ENCODE measurements at regions not wholly inside any gene's neighbourhood (a gene's known extent, or its start where the extent isn't known, plus 50 kb on each side); places are given as distances from the start of the nearest gene placed in this dataset.
"Not testable (repeated sequence)": the region's sequence is repeated elsewhere in the genome, so short reads cannot be mapped to it uniquely, and the experiment has no call there.

DNA sequence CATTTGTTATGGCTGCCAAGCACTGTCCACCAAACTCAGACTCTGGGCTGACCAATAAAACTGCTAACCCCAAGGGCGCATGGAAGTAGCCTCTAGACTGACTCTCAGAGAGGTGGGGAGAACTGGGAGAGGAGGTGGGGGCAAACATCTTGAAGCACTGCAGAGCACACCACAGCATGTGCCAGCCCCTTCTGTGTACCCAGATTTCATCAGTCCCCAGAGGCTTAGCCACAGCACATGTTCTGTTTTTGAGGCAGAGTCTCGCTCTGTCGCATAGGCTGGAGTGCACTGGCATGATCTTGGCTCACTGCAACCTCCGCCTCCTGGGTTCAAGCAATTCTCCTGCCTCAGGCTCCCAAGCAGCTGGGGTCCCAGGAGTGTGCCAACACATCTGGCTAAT is 119.5 kb upstream of the SPATA12 start:
- no peak overlapping the region for H3K4me3 ChIP-seq (ENCODE audit: low read depth in 1 of 3, low read length in 3 of 3)
- no peaks in the 10 kb centered on the region for H3K36me3 ChIP-seq (ENCODE audit: control insufficient read depth in 3 of 3, insufficient read depth in 2 of 3, low read depth in 1 of 3, low read length in 3 of 3)
- H3K27me3 ChIP-seq (ENCODE audit: control insufficient read depth in 3 of 3, insufficient read depth in 3 of 3, low read length in 3 of 3): peaks cover 0 to 21% (median 0%) of the 10 kb centered on the region in 3 donors
- H3K27ac ChIP-seq (ENCODE audit: low read depth in 1 of 3, low read length in 2 of 3): no peak overlapping the region
- peaks cover 0 to 5% of the 10 kb centered on the region in 2 donors for H3K9me3 ChIP-seq (ENCODE audit: control insufficient read depth in 2 of 2, insufficient read depth in 1 of 2, low read depth in 1 of 2, low read length in 1 of 2)
- no peaks in the 10 kb centered on the region for H3K4me1 ChIP-seq (ENCODE audit: control insufficient read depth in 3 of 3, insufficient read depth in 2 of 3, low read depth in 1 of 3, low read length in 2 of 3)
- FAIRE-seq: no peak
- 96 to 100% (median 98%) methylated on average over 4 of the region's 4 CpGs for WGBS, 3 donors
- no peak for DNase-seq

DNA sequence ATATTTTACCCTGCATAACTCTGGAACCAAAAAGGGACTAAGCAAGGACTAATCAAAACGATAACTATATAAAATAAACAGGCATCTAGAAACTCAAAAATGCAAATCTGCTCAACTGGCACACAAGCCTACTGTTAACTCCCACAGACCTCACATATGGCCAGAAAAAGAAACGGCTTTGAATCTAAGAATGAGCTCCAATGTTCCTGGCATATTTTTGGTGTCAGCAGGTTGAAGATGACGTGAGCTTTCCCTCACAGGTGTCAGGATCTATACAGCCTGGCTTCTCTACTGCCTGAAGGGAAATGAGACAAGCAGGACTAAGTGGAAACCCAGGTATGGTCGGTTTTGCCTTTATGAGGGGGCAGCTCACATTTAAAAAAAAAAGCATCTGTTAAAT is 120.1 kb upstream of the SPATA12 start:
- Histone ChIP-seq H3K9me3 (ENCODE audit: control insufficient read depth in 2 of 2, insufficient read depth in 1 of 2, low read depth in 1 of 2, low read length in 1 of 2) (peaks cover 0 to 3% of the 10 kb centered on the region in 2 donors), H3K27me3 (ENCODE audit: control insufficient read depth in 3 of 3, insufficient read depth in 3 of 3, low read length in 3 of 3) (peaks cover 0 to 21% (median 0%) of the 10 kb centered on the region in 3 donors), H3K36me3 (ENCODE audit: control insufficient read depth in 3 of 3, insufficient read depth in 2 of 3, low read depth in 1 of 3, low read length in 3 of 3) (no peaks in the 10 kb centered on the region), H3K4me3 (ENCODE audit: low read depth in 1 of 3, low read length in 3 of 3) (no peak overlapping the region), H3K27ac (ENCODE audit: low read depth in 1 of 3, low read length in 2 of 3) (no peak overlapping the region), H3K4me1 (ENCODE audit: control insufficient read depth in 3 of 3, insufficient read depth in 2 of 3, low read depth in 1 of 3, low read length in 2 of 3) (no peaks in the 10 kb centered on the region)
- 84 to 91% (median 87%) methylated on average over 4 of the region's 4 CpGs for WGBS, 3 donors
- FAIRE-seq (no peak), DNase-seq (no peak)

DNA sequence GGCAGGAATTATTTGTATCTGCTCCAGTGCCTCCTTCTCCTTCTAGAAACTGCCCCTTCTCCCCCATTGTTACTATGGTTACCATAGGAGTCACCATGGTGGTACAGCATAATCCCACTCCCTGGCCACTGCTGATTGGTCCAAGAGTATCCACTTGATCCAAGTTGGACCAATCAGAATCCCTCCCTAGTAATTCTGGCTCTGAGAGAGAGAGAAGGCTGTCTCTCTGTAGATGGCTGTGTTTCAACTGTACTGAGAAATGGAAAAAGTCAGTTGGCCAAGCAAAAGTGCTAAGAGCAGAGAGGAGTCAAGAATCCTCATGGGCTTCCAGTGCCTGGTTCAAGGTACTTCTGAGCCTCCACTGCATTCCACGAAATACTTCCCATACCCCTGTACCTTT is 120.6 kb upstream of the SPATA12 start:
- Histone ChIP-seq H3K27ac (ENCODE audit: low read depth in 1 of 3, low read length in 2 of 3) (no peak overlapping the region), H3K9me3 (ENCODE audit: control insufficient read depth in 2 of 2, insufficient read depth in 1 of 2, low read depth in 1 of 2, low read length in 1 of 2) (no peaks in the 10 kb centered on the region), H3K27me3 (ENCODE audit: control insufficient read depth in 3 of 3, insufficient read depth in 3 of 3, low read length in 3 of 3) (peaks cover 0 to 21% (median 0%) of the 10 kb centered on the region in 3 donors), H3K4me3 (ENCODE audit: low read depth in 1 of 3, low read length in 3 of 3) (no peak overlapping the region), H3K36me3 (ENCODE audit: control insufficient read depth in 3 of 3, insufficient read depth in 2 of 3, low read depth in 1 of 3, low read length in 3 of 3) (no peaks in the 10 kb centered on the region), H3K4me1 (ENCODE audit: control insufficient read depth in 3 of 3, insufficient read depth in 2 of 3, low read depth in 1 of 3, low read length in 2 of 3) (no peaks in the 10 kb centered on the region)
- FAIRE-seq: no peak
- WGBS, 3 donors: 87 to 96% (median 96%) methylated on average over 1 of the region's 1 CpG
- DNase-seq: no peak

DNA sequence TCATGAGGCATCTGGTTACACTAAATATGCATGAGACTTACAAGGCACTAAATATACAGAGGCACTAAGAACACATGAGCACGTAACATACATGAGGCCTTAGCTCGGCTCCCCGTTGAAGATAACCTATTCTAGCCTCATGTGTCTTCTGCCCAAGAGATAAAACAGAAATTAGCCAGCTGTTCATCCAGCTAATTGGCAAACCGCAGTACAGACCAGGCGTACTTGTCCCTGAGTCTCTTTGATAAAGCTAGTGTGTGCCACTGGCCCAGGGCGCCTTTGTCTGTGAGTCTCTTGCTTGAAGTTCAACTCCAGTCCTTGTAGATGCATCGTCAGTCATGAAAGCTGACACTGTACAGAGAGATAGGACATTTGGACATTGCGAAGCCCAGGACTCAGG is 121.9 kb upstream of the SPATA12 start:
- H3K4me1 ChIP-seq (ENCODE audit: control insufficient read depth in 3 of 3, insufficient read depth in 2 of 3, low read depth in 1 of 3, low read length in 2 of 3): no peaks in the 10 kb centered on the region
- H3K27ac ChIP-seq (ENCODE audit: low read depth in 1 of 3, low read length in 2 of 3): no peak overlapping the region
- DNase-seq: no peak
- FAIRE-seq: no peak
- peaks cover 0 to 12% of the 10 kb centered on the region in 2 donors for H3K9me3 ChIP-seq (ENCODE audit: control insufficient read depth in 2 of 2, insufficient read depth in 1 of 2, low read depth in 1 of 2, low read length in 1 of 2)
- peaks cover 0 to 21% (median 0%) of the 10 kb centered on the region in 3 donors for H3K27me3 ChIP-seq (ENCODE audit: control insufficient read depth in 3 of 3, insufficient read depth in 3 of 3, low read length in 3 of 3)
- no peak overlapping the region for H3K4me3 ChIP-seq (ENCODE audit: low read depth in 1 of 3, low read length in 3 of 3)
- WGBS, 3 donors: 93 to 95% (median 93%) methylated on average over 8 of the region's 8 CpGs
- no peaks in the 10 kb centered on the region for H3K36me3 ChIP-seq (ENCODE audit: control insufficient read depth in 3 of 3, insufficient read depth in 2 of 3, low read depth in 1 of 3, low read length in 3 of 3)

DNA sequence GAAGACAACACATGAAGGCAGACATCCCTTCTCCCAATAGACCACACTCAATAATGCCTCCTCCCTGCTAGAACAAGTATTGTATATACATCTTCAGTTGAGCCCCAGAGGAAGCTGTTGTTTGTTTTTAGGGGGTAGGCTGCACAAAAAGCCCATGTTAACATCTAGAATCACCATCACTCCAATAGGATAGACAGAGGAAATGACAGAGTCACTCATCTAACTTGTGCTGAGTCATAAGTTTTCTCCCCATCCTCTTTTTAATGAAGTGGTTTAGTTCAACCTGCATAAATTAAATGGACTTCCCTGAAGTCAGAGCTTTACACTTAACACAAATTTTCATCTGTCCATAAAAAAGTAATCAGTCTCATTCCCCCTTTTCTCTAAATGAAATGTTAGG is 122.9 kb upstream of the SPATA12 start:
- Histone ChIP-seq H3K9me3 (ENCODE audit: control insufficient read depth in 2 of 2, insufficient read depth in 1 of 2, low read depth in 1 of 2, low read length in 1 of 2) (peaks cover 0 to 15% of the 10 kb centered on the region in 2 donors), H3K27ac (ENCODE audit: low read depth in 1 of 3, low read length in 2 of 3) (no peak overlapping the region), H3K4me3 (ENCODE audit: low read depth in 1 of 3, low read length in 3 of 3) (no peak overlapping the region), H3K36me3 (ENCODE audit: control insufficient read depth in 3 of 3, insufficient read depth in 2 of 3, low read depth in 1 of 3, low read length in 3 of 3) (no peaks in the 10 kb centered on the region), H3K4me1 (ENCODE audit: control insufficient read depth in 3 of 3, insufficient read depth in 2 of 3, low read depth in 1 of 3, low read length in 2 of 3) (no peaks in the 10 kb centered on the region), H3K27me3 (ENCODE audit: control insufficient read depth in 3 of 3, insufficient read depth in 3 of 3, low read length in 3 of 3) (peaks cover 0 to 21% (median 0%) of the 10 kb centered on the region in 3 donors)
- no peak for DNase-seq
- no peak for FAIRE-seq

DNA sequence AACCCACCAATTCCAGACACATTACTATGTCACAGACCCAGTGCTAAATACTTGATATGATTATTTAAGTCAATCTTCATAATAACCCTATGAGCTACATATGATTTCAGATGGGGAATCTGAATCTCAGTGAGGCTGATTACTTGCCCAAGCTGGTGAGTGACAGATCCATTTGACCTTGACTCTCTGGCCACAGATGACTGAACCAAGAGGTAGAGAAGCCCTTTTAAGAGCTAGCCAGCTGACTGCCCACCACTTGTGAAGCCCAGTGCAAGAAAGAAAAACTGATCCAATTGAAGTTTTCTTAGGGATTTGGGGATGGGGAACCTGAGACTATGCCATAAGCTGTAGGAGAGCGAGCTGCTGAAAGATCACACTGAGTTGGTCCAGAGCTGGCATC is 124.7 kb upstream of the SPATA12 start:
- WGBS, 3 donors: 90 to 100% (median 93%) methylated on average over 1 of the region's 1 CpG
- FAIRE-seq (no peak), DNase-seq (no peak)
- H3K4me3 ChIP-seq (ENCODE audit: low read depth in 1 of 3, low read length in 3 of 3): no peak overlapping the region
- H3K27ac ChIP-seq (ENCODE audit: low read depth in 1 of 3, low read length in 2 of 3): no peak overlapping the region
- no peaks in the 10 kb centered on the region for H3K36me3 ChIP-seq (ENCODE audit: control insufficient read depth in 3 of 3, insufficient read depth in 2 of 3, low read depth in 1 of 3, low read length in 3 of 3)
- H3K9me3 ChIP-seq (ENCODE audit: control insufficient read depth in 2 of 2, insufficient read depth in 1 of 2, low read depth in 1 of 2, low read length in 1 of 2): peaks cover 0 to 15% of the 10 kb centered on the region in 2 donors
- peaks cover 0 to 20% (median 0%) of the 10 kb centered on the region in 3 donors for H3K27me3 ChIP-seq (ENCODE audit: control insufficient read depth in 3 of 3, insufficient read depth in 3 of 3, low read length in 3 of 3)
- no peaks in the 10 kb centered on the region for H3K4me1 ChIP-seq (ENCODE audit: control insufficient read depth in 3 of 3, insufficient read depth in 2 of 3, low read depth in 1 of 3, low read length in 2 of 3)

DNA sequence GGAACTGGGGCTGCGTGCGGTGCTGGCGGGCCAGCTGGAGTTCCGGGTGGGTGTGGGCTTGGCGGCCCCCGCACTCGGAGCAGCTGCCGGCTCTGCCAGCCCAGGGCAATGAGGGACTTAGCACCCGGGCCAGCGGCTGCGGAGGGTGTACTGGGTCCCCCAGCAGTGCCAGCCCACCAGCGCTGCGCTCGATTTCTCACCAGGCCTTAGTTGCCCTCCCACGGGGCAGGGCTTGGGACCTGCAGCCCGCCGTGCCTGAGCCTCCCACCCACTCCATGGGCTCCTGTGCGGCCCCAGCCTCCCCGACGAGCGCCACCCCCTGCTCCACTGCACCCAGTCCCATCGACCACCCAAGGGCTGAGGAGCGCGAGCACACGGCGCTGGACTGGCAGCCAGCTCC is 126.0 kb upstream of the SPATA12 start:
- not testable (repeated sequence) for FAIRE-seq; H3K4me3 ChIP-seq (ENCODE audit: low read depth in 1 of 3, low read length in 3 of 3); DNase-seq; H3K36me3 ChIP-seq (ENCODE audit: control insufficient read depth in 3 of 3, insufficient read depth in 2 of 3, low read depth in 1 of 3, low read length in 3 of 3); H3K27ac ChIP-seq (ENCODE audit: low read depth in 1 of 3, low read length in 2 of 3); H3K4me1 ChIP-seq (ENCODE audit: control insufficient read depth in 3 of 3, insufficient read depth in 2 of 3, low read depth in 1 of 3, low read length in 2 of 3)
- Histone ChIP-seq H3K9me3 (ENCODE audit: control insufficient read depth in 2 of 2, insufficient read depth in 1 of 2, low read depth in 1 of 2, low read length in 1 of 2) (peaks cover 0 to 15% of the 10 kb centered on the region in 2 donors), H3K27me3 (ENCODE audit: control insufficient read depth in 3 of 3, insufficient read depth in 3 of 3, low read length in 3 of 3) (peaks cover 0 to 12% (median 0%) of the 10 kb centered on the region in 3 donors)
- 90 to 99% (median 93%) methylated on average over 18 to 26 of the region's 26 CpGs for WGBS, 3 donors

DNA sequence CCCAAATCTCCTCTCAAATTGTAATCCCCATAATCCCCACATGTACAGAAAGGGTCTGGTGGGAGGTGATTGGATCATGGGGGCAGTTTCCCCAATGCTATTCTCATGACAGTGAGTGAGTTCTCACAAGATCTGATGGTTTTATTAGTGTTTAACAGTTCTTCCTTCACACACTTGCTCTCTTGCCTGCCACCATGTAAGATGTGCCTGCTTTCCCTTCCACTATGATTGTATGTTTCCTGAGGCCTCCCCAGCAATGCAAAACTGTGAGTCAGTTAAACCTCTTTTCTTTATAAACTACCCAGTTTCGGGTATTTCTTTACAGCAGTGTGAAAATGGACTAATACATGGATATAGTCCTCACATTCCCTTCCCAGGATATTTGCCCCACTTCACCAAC is 126.7 kb upstream of the SPATA12 start:
- FAIRE-seq (no peak), DNase-seq (no peak)
- 85 to 98% (median 93%) methylated on average over 1 of the region's 1 CpG for WGBS, 3 donors
- H3K4me3 ChIP-seq (ENCODE audit: low read depth in 1 of 3, low read length in 3 of 3): no peak overlapping the region
- no peaks in the 10 kb centered on the region for H3K36me3 ChIP-seq (ENCODE audit: control insufficient read depth in 3 of 3, insufficient read depth in 2 of 3, low read depth in 1 of 3, low read length in 3 of 3)
- H3K27me3 ChIP-seq (ENCODE audit: control insufficient read depth in 3 of 3, insufficient read depth in 3 of 3, low read length in 3 of 3): peaks cover 0 to 10% (median 0%) of the 10 kb centered on the region in 3 donors
- H3K27ac ChIP-seq (ENCODE audit: low read depth in 1 of 3, low read length in 2 of 3): no peak overlapping the region
- H3K4me1 ChIP-seq (ENCODE audit: control insufficient read depth in 3 of 3, insufficient read depth in 2 of 3, low read depth in 1 of 3, low read length in 2 of 3): no peaks in the 10 kb centered on the region
- H3K9me3 ChIP-seq (ENCODE audit: control insufficient read depth in 2 of 2, insufficient read depth in 1 of 2, low read depth in 1 of 2, low read length in 1 of 2): peaks cover 0 to 15% of the 10 kb centered on the region in 2 donors

DNA sequence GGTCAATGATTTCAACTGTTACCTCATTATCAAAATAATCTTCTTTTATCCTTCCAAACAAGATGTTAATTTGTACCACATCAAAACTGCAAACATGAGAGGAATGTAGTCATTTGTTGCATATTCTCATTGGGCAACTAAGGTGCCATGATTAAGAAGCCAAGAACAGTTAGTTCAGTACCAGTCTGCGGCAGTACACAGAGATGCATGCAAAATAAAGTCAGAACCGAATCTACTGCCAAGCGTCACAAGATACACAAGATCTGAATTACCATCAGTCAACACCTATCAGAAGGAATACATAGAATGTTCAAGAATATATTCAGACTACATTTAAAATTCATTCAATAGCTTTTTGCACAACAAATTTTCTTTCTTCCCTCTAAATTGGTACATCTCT is 127.6 kb upstream of the SPATA12 start:
- 89 to 96% (median 95%) methylated on average over 3 of the region's 3 CpGs for WGBS, 3 donors
- Histone ChIP-seq H3K4me3 (ENCODE audit: low read depth in 1 of 3, low read length in 3 of 3) (no peak overlapping the region), H3K36me3 (ENCODE audit: control insufficient read depth in 3 of 3, insufficient read depth in 2 of 3, low read depth in 1 of 3, low read length in 3 of 3) (no peaks in the 10 kb centered on the region), H3K27ac (ENCODE audit: low read depth in 1 of 3, low read length in 2 of 3) (no peak overlapping the region), H3K27me3 (ENCODE audit: control insufficient read depth in 3 of 3, insufficient read depth in 3 of 3, low read length in 3 of 3) (peaks cover 0 to 4% (median 0%) of the 10 kb centered on the region in 3 donors), H3K4me1 (ENCODE audit: control insufficient read depth in 3 of 3, insufficient read depth in 2 of 3, low read depth in 1 of 3, low read length in 2 of 3) (peaks cover 0 to 3% (median 0%) of the 10 kb centered on the region in 3 donors), H3K9me3 (ENCODE audit: control insufficient read depth in 2 of 2, insufficient read depth in 1 of 2, low read depth in 1 of 2, low read length in 1 of 2) (peaks cover 0 to 15% of the 10 kb centered on the region in 2 donors)
- DNase-seq (no peak), FAIRE-seq (no peak)

All from small intestine (tissue), 7 donors.